Endothelial cell of umbilical vein (primary cell): ENCODE measurements at regions not wholly inside any gene's neighbourhood (a gene's known extent, or its start where the extent isn't known, plus 50 kb on each side); places are given as distances from the start of the nearest gene placed in this dataset.

Experiments
- BruUV-seq: library from RNA; stranded (reverse); fragments of 400-500 nt; replicated peaks from 2 replicates; lab custom pipeline; 2021; lab: Mats Ljungman, UMichigan
- CTCF ChIA-PET: fragments of 300-600, 350-600 bp; sonication (Branson Sonifier 250); formaldehyde crosslinking; loops from one replicate; lab custom pipeline; 2021; ENCODE audit warnings: antibody characterized with exemption, inconsistent platforms; lab: Charles Lee
- POLR2A ChIA-PET: fragments of 300-600, 350-600 bp; sonication (Branson Sonifier 250); formaldehyde crosslinking; loops from one replicate; lab custom pipeline; 2021; ENCODE audit warnings: antibody characterized with exemption, inconsistent platforms; lab: Charles Lee
- DNase-seq: peaks from one replicate; pipeline ENCODE4 v3.0.0-alpha.2; 2011; ENCODE audit warnings: low read depth, low spot score
- FAIRE-seq: peaks from 2 replicates; lab custom pipeline; 2011; peaks lifted over from hg19 to GRCh38; lab: Jason Lieb, UNC
- H2AFZ ChIP-seq: 2 replicates; pipeline ENCODE4 v1.6.0; 2012; ENCODE audit warnings: low read depth, low read length, control low read depth, inconsistent platforms
- H3K27ac ChIP-seq: 2 replicates; pipeline ENCODE4 v1.5.1; 2011; ENCODE audit warnings: low read depth, mild to moderate bottlenecking, control low read depth, low read length, moderate library complexity; ENCODE audit not compliant: insufficient read depth
- H3K27me3 ChIP-seq, 2 experiments: 2 replicates each; pipeline versions ENCODE4 v1.6.0 to v1.6.1; 2011; ENCODE audit warnings: low read length in 2 of 2, mixed read lengths in 1 of 2; ENCODE audit not compliant: control insufficient read depth in 2 of 2, insufficient read depth in 2 of 2
- H3K36me3 ChIP-seq, 2 experiments: 2 replicates in 1 of 2; 3 replicates in 1 of 2; pipeline ENCODE4 v1.5.1; 2011; ENCODE audit warnings: low read length in 2 of 2, mild to moderate bottlenecking in 1 of 2, moderate library complexity in 1 of 2; ENCODE audit not compliant: control insufficient read depth in 2 of 2, insufficient read depth in 2 of 2; ENCODE audit errors: extremely low read depth in 1 of 2
- H3K4me1 ChIP-seq: 3 replicates; pipeline ENCODE4 v1.5.1; 2011; ENCODE audit warnings: mild to moderate bottlenecking, low read length; ENCODE audit not compliant: control insufficient read depth, insufficient read depth; ENCODE audit errors: extremely low read depth
- H3K4me2 ChIP-seq: 2 replicates; pipeline ENCODE4 v1.6.1; 2011; ENCODE audit warnings: low read length, control low read depth, mixed read lengths; ENCODE audit not compliant: insufficient read depth
- H3K4me3 ChIP-seq, 3 experiments: fragments of 200-600 bp in 1 of 3; sonication (generic), shearing (Covaris generic) in 1 of 3; replicated peaks in 1 of 3; 2 replicates each; pipeline ENCODE4 v1.5.1; 2011 to 2016; ENCODE audit warnings: control low read depth in 3 of 3, low read length in 3 of 3, mild to moderate bottlenecking in 2 of 3, inconsistent platforms in 1 of 3, low read depth in 1 of 3, moderate library complexity in 1 of 3; ENCODE audit not compliant: insufficient read depth in 1 of 3
- H3K79me2 ChIP-seq: 2 replicates; pipeline ENCODE4 v1.6.0; 2012; ENCODE audit warnings: low read length, inconsistent platforms; ENCODE audit not compliant: control insufficient read depth, insufficient read depth
- H3K9ac ChIP-seq: replicated peaks from 2 replicates; pipeline ENCODE3; 2011; ENCODE audit warnings: low read length, control low read depth; ENCODE audit not compliant: insufficient read depth; ENCODE audit errors: extremely low read depth
- H3K9me1 ChIP-seq: replicated peaks from 3 replicates; pipeline ENCODE4 v1.6.0; 2011; ENCODE audit warnings: mild to moderate bottlenecking, low read length; ENCODE audit not compliant: control insufficient read depth, insufficient read depth; ENCODE audit errors: extremely low read depth
- H3K9me3 ChIP-seq: replicated peaks from 2 replicates; pipeline ENCODE4 v1.5.1; 2012; ENCODE audit warnings: low read length, inconsistent platforms; ENCODE audit not compliant: control insufficient read depth, insufficient read depth
- H4K20me1 ChIP-seq: replicated peaks from 2 replicates; pipeline ENCODE3; 2011; ENCODE audit warnings: mild to moderate bottlenecking, low read length; ENCODE audit not compliant: control insufficient read depth, insufficient read depth; ENCODE audit errors: extremely low read depth
- FOS ChIP-seq: IDR thresholded peaks from 2 replicates; pipeline ENCODE4 v1.6.1; 2011; ENCODE audit warnings: mild to moderate bottlenecking, low read length, moderate library complexity, borderline replicate concordance; ENCODE audit not compliant: insufficient read depth
- GATA2 ChIP-seq: IDR thresholded peaks from 2 replicates; pipeline ENCODE4 v1.7.0; 2011; ENCODE audit warnings: low read depth, mild to moderate bottlenecking, moderate library complexity, mixed read lengths, low read length; ENCODE audit not compliant: insufficient read length, insufficient read depth
- JUN ChIP-seq: IDR thresholded peaks from 2 replicates; pipeline ENCODE4 v1.6.1; 2011; ENCODE audit warnings: borderline replicate concordance, low read depth; ENCODE audit not compliant: insufficient read length, insufficient read depth
- MAX ChIP-seq: IDR thresholded peaks from 2 replicates; pipeline ENCODE4 v1.6.1; 2011; ENCODE audit not compliant: insufficient read depth, insufficient read length
- POLR2AphosphoS5 ChIP-seq: IDR thresholded peaks from 2 replicates; pipeline ENCODE4 v1.6.1; 2012; ENCODE audit warnings: low read depth, mild to moderate bottlenecking, control low read depth, low read length, moderate library complexity; ENCODE audit not compliant: insufficient read depth
- dilution Hi-C: fragments of 300-500 bp; cut with MboI; formaldehyde crosslinking; loops from one replicate; pipeline ENCODE4 v1.15.0; 2019; ENCODE audit warnings: low sequenced_read_pairs; ENCODE audit not compliant: extremely low pct_ligation_motif_present
- intact Hi-C: fragments of 100-400 bp; cut with micrococcal nuclease; formaldehyde crosslinking; loops from one replicate; pipeline ENCODE4 v1.10.0; 2022

DNA sequence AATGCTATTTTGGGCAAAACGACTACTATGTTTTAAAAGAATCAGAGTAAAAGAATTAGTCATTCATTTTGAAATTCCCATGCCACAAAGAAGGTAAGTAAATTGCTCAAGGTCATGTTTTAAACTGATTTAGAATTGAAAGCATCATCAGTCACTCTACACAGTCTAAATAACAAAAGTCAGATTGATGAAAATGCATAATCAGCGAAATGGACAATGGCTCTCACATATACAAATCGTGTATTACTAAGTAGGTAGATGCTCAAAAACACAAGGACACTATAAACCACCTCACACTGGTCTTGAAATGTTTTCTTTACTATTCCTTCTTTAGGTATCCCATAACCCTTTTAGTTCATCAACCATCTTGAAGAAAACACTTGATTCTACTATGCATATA, 135.4 kb downstream of the OPN5 start:
- DNase-seq (no peak), FAIRE-seq (no peak)
- ChIA-PET CTCF (no interaction called here), POLR2A (no interaction called here)
- no peaks in the 10 kb centered on the region for H3K36me3 ChIP-seq
- dilution Hi-C loops (no loop called here), intact Hi-C loops (no loop called here)
- no TSS peak for BruUV-seq
- H3K27ac ChIP-seq, result no peak overlapping the region
- H3K4me1 ChIP-seq, result no peaks in the 10 kb centered on the region
- H3K4me3 ChIP-seq, result no peak overlapping the region
- no peaks in the 10 kb centered on the region for H4K20me1 ChIP-seq
- no peak overlapping the region for H3K9ac ChIP-seq
- no peaks in the 10 kb centered on the region for H3K9me1 ChIP-seq
- TF ChIP-seq POLR2AphosphoS5 (no peak), MAX (no peak), JUN (no peak)
- H3K9me3 ChIP-seq, result no peaks in the 10 kb centered on the region
- H3K27me3 ChIP-seq, result no peaks in the 10 kb centered on the region
- H3K79me2 ChIP-seq, result no peaks in the 10 kb centered on the region
- H2AFZ ChIP-seq, result no peak overlapping the region
- no peak overlapping the region for H3K4me2 ChIP-seq

DNA sequence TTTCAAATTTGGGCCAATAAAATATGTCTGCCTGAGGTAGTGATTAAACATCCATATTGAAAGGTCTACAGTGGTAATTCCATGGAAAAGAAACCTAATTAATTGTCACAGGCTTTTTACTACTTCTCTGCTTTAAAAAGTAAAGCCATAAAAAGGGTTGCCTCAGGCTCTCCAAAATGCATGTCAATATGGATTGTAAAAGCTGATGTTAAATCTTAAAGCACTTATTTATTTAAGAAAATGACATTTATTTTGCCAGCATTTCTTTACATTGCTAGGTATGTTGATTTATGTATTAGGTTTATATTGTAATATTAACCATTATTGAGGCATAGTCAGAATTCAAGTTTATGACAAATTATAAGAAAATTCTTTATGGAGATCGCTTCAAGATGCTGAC, 133.2 kb downstream of the OPN5 start:
- dilution Hi-C loops, result no loop called here
- Histone ChIP-seq H3K4me1 (no peaks in the 10 kb centered on the region), H3K4me2 (no peak overlapping the region), H2AFZ (no peak overlapping the region), H3K9me3 (no peaks in the 10 kb centered on the region), H3K9ac (no peak overlapping the region), H3K36me3 (no peaks in the 10 kb centered on the region), H3K9me1 (no peaks in the 10 kb centered on the region), H3K79me2 (no peaks in the 10 kb centered on the region), H3K27ac (no peak overlapping the region), H3K27me3 (no peaks in the 10 kb centered on the region), H3K4me3 (no peak overlapping the region), H4K20me1 (no peaks in the 10 kb centered on the region)
- intact Hi-C loops, result no loop called here
- BruUV-seq, result no TSS peak
- ChIA-PET POLR2A (no interaction called here), CTCF (no interaction called here)
- FAIRE-seq (no peak), DNase-seq (no peak)
- TF ChIP-seq MAX, result no peak
- no peak for TF ChIP-seq GATA2
- TF ChIP-seq JUN, result no peak
- no peak for TF ChIP-seq FOS
